ENCODE measurements at regions not wholly inside any gene's neighbourhood (a gene's known extent, or its start where the extent isn't known, plus 50 kb on each side); places are given as distances from the start of the nearest gene placed in this dataset.
"Not testable (repeated sequence)": the region's sequence is repeated elsewhere in the genome, so short reads cannot be mapped to it uniquely, and the experiment has no call there.

DNA sequence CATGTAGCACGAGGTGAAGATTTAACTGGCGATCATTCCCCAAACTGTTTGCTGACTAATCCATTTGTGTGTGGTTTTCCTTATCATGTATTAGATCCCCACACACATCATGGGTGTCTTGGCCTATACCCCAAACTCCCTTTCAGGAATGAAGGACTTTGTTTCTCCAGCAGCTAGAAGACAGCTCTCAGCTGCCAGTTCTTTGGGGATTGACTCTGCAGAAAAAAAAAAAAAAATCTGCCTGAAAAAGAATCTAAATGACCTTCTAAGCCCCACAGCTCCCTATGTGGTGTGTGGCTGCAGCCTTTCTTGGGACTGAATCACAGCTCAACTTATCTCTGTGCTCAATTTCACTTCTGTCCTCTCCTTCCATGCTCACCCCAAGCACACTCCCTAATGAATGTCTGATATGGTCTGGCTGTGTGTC is 256.3 kb upstream of the DUSP10 start:
- TF ChIP-seq, protein P1, sequence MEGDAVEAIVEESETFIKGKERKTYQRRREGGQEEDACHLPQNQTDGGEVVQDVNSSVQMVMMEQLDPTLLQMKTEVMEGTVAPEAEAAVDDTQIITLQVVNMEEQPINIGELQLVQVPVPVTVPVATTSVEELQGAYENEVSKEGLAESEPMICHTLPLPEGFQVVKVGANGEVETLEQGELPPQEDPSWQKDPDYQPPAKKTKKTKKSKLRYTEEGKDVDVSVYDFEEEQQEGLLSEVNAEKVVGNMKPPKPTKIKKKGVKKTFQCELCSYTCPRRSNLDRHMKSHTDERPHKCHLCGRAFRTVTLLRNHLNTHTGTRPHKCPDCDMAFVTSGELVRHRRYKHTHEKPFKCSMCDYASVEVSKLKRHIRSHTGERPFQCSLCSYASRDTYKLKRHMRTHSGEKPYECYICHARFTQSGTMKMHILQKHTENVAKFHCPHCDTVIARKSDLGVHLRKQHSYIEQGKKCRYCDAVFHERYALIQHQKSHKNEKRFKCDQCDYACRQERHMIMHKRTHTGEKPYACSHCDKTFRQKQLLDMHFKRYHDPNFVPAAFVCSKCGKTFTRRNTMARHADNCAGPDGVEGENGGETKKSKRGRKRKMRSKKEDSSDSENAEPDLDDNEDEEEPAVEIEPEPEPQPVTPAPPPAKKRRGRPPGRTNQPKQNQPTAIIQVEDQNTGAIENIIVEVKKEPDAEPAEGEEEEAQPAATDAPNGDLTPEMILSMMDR (conservative IDR thresholded peaks at IDR 0.05; ENCODE audit: low read depth, low read length): no peak
- peaks cover 36% of the 10 kb centered on the region for H3K4me1 ChIP-seq (ENCODE audit: low read depth, poor library complexity, severe bottlenecking)

GRCh38 chr1:221997012-221997411 is 255.1 kb upstream of the DUSP10 start:
- H4K20me1 ChIP-seq (ENCODE audit: insufficient read depth); H3K4me2 ChIP-seq; H3K27me3 ChIP-seq (ENCODE audit: insufficient read depth, low read depth); H3K27ac ChIP-seq; H3K9ac ChIP-seq; H2AFZ ChIP-seq (ENCODE audit: low read depth); H3K36me3 ChIP-seq (ENCODE audit: insufficient read depth); H3K79me2 ChIP-seq (ENCODE audit: insufficient read depth, low read depth); H3K4me3 ChIP-seq (IDR thresholded peaks at IDR 0.05; ENCODE audit: insufficient read depth, low read depth, low read length): not testable (repeated sequence)
- peaks cover 48% of the 10 kb centered on the region for H3K4me1 ChIP-seq (ENCODE audit: low read depth, poor library complexity, severe bottlenecking)

More for the DNA sequence above, 256.3 kb upstream of the DUSP10 start:
- Histone ChIP-seq H3K79me2 (ENCODE audit: insufficient read depth, low read depth) (no peaks in the 10 kb centered on the region), H3K27ac (no peak overlapping the region), H3K36me3 (ENCODE audit: insufficient read depth) (no peaks in the 10 kb centered on the region), H3K4me2 (no peak overlapping the region), H3K4me3 (IDR thresholded peaks at IDR 0.05; ENCODE audit: insufficient read depth, low read depth, low read length) (no peak overlapping the region), H3K9ac (no peak overlapping the region), H2AFZ (ENCODE audit: low read depth) (no peak overlapping the region), H3K27me3 (ENCODE audit: insufficient read depth, low read depth) (no peaks in the 10 kb centered on the region), H4K20me1 (ENCODE audit: insufficient read depth) (no peaks in the 10 kb centered on the region)

- H2AFZ ChIP-seq (ENCODE audit: low read depth): no peak overlapping the region
- no peak overlapping the region for H3K27ac ChIP-seq
Observed at GRCh38 chr1:221994939-221995338, 253.1 kb upstream of the DUSP10 start.

DNA sequence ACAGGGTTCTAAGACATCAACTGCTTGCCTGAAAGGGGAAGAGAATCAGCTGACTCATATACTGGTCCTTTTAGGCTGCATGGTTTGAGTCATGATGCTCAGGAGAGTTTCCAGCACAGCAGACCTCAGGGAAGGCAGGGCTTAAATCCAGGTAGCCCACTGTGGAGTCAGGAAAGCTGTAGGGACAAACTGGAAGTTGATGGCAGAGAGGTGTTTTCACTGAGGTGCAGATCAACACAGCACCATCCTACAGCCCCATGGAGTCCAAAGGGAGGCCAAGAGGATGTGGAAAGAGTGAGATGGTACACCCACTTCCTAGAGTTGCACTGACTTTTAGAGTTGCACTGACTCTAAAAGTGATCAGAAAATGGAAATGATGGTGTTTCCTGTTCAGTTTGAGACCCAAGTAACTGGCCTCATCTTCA is 252.4 kb upstream of the DUSP10 start:
- Histone ChIP-seq H3K9ac (no peak overlapping the region), H3K27me3 (ENCODE audit: insufficient read depth, low read depth) (no peaks in the 10 kb centered on the region), H3K36me3 (ENCODE audit: insufficient read depth) (no peaks in the 10 kb centered on the region), H3K4me2 (no peak overlapping the region), H3K79me2 (ENCODE audit: insufficient read depth, low read depth) (no peaks in the 10 kb centered on the region), H3K4me3 (IDR thresholded peaks at IDR 0.05; ENCODE audit: insufficient read depth, low read depth, low read length) (no peak overlapping the region), H4K20me1 (ENCODE audit: insufficient read depth) (no peaks in the 10 kb centered on the region), H3K27ac (no peak overlapping the region), H3K4me1 (ENCODE audit: low read depth, poor library complexity, severe bottlenecking) (peaks cover 75% of the 10 kb centered on the region), H2AFZ (ENCODE audit: low read depth) (no peak overlapping the region)
- TF ChIP-seq, protein P1 (conservative IDR thresholded peaks at IDR 0.05; ENCODE audit: low read depth, low read length): no peak

More at GRCh38 chr1:221994939-221995338, 253.1 kb upstream of the DUSP10 start:
- no peaks in the 10 kb centered on the region for H3K36me3 ChIP-seq (ENCODE audit: insufficient read depth)
- no peaks in the 10 kb centered on the region for H3K79me2 ChIP-seq (ENCODE audit: insufficient read depth, low read depth)
- no peak overlapping the region for H3K4me3 ChIP-seq (IDR thresholded peaks at IDR 0.05; ENCODE audit: insufficient read depth, low read depth, low read length)
- peaks cover 69% of the 10 kb centered on the region for H3K4me1 ChIP-seq (ENCODE audit: low read depth, poor library complexity, severe bottlenecking)
- no peaks in the 10 kb centered on the region for H3K27me3 ChIP-seq (ENCODE audit: insufficient read depth, low read depth)
- H3K4me2 ChIP-seq: no peak overlapping the region
- no peak overlapping the region for H3K9ac ChIP-seq
- no peaks in the 10 kb centered on the region for H4K20me1 ChIP-seq (ENCODE audit: insufficient read depth)
- TF ChIP-seq, protein P1 (conservative IDR thresholded peaks at IDR 0.05; ENCODE audit: low read depth, low read length): no peak

DNA sequence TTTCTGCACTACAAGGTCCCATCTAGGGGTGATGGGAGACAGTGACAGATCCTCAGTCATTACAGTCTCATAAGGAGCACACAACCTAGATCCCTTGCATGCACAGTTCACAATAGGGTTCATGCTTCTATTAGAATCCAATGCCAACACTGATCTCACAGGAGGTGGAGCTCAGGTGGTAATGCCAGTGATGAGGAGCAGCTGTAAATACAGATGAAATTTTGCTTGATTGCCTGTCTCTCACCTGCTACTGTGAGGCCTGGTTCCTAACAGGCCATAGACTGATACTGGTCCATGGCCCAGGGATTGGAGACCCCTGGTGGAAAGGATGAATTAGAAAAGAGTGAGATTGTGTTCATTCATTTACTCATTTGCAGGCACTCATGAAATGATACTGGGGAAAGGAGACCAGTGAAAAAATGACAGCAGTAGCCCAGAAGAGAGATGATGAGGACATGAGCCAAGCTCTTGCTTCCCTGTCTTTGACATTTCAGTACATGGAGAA is 251.6 kb upstream of the DUSP10 start:
- Histone ChIP-seq H3K27me3 (ENCODE audit: insufficient read depth, low read depth) (no peaks in the 10 kb centered on the region), H3K27ac (no peak overlapping the region), H3K4me1 (ENCODE audit: low read depth, poor library complexity, severe bottlenecking) (peaks cover 83% of the 10 kb centered on the region), H3K4me3 (IDR thresholded peaks at IDR 0.05; ENCODE audit: insufficient read depth, low read depth, low read length) (no peak overlapping the region), H3K9ac (no peak overlapping the region), H3K36me3 (ENCODE audit: insufficient read depth) (no peaks in the 10 kb centered on the region), H3K4me2 (no peak overlapping the region), H4K20me1 (ENCODE audit: insufficient read depth) (no peaks in the 10 kb centered on the region), H2AFZ (ENCODE audit: low read depth) (no peak overlapping the region), H3K79me2 (ENCODE audit: insufficient read depth, low read depth) (no peaks in the 10 kb centered on the region)
- TF ChIP-seq, protein P1 (conservative IDR thresholded peaks at IDR 0.05; ENCODE audit: low read depth, low read length): no peak

All from KMS-11 (cell line).